ENCODE measurements at regions not wholly inside any gene's neighbourhood (a gene's known extent, or its start where the extent isn't known, plus 50 kb on each side); places are given as distances from the start of the nearest gene placed in this dataset.

- Histone ChIP-seq H3K4me2 (no peak overlapping the region), H3F3A (ENCODE audit: insufficient read depth, low read depth) (no peaks in the 10 kb centered on the region), H3K79me2 (ENCODE audit: low read depth) (no peaks in the 10 kb centered on the region), H3K9me2 (ENCODE audit: insufficient read depth) (no peaks in the 10 kb centered on the region), H2AFZ (no peak overlapping the region), H3K4me1 (replicated peaks; ENCODE audit: insufficient read depth) (no peaks in the 10 kb centered on the region), H3K36me3 (ENCODE audit: low read depth) (no peaks in the 10 kb centered on the region), H3K27ac (no peak overlapping the region), H4K20me1 (ENCODE audit: insufficient read depth) (no peaks in the 10 kb centered on the region), H3K27me3 (ENCODE audit: insufficient read depth, low read depth) (peaks cover 20% of the 10 kb centered on the region), H3K9me3 (ENCODE audit: insufficient read depth, low read depth) (no peaks in the 10 kb centered on the region), H3K4me3 (no peak overlapping the region)
- intact Hi-C loops (cut with micrococcal nuclease; ENCODE audit: unreplicated experiment) = no loop called here
- no TSS peak for BruUV-seq (replicated peaks)
- CTCF ChIA-PET = no interaction called here
- POLR2A ChIA-PET (ENCODE audit: unreplicated experiment) = no interaction called here
- no peak for DNase-seq
- no peak for TF ChIP-seq EZH2 (IDR thresholded peaks at IDR 0.05; ENCODE audit: low read depth)
- TF ChIP-seq CTCF (conservative IDR thresholded peaks at IDR 0.05) = no peak
These were observed 215.4 kb downstream of the CCNG2 start for GRCh38 chr4:77372375-77372774.

- H3F3A ChIP-seq (ENCODE audit: insufficient read depth, low read depth) = no peaks in the 10 kb centered on the region
- intact Hi-C loops (cut with micrococcal nuclease; ENCODE audit: unreplicated experiment) = no loop called here
- no peak for DNase-seq
- no peaks in the 10 kb centered on the region for H3K9me2 ChIP-seq (ENCODE audit: insufficient read depth)
- no peak overlapping the region for H3K4me3 ChIP-seq
- no TSS peak for BruUV-seq (replicated peaks)
- H3K27ac ChIP-seq = no peak overlapping the region
- CTCF ChIA-PET = interaction anchor here (0.5 kb wide), 1 partner anchor 412 kb away, joined by 3 read pairs; no protein-coding TSS in a partner anchor
- no peaks in the 10 kb centered on the region for H3K4me1 ChIP-seq (replicated peaks; ENCODE audit: insufficient read depth)
- H3K4me2 ChIP-seq = no peak overlapping the region
- peaks cover 6% of the 10 kb centered on the region; the same call in 1 of the 2 replicates for H3K27me3 ChIP-seq (ENCODE audit: insufficient read depth, low read depth)
- no peaks in the 10 kb centered on the region for H3K36me3 ChIP-seq (ENCODE audit: low read depth)
- no peaks in the 10 kb centered on the region for H4K20me1 ChIP-seq (ENCODE audit: insufficient read depth)
- H3K79me2 ChIP-seq (ENCODE audit: low read depth) = no peaks in the 10 kb centered on the region
- no peak overlapping the region for H2AFZ ChIP-seq
- POLR2A ChIA-PET (ENCODE audit: unreplicated experiment) = no interaction called here
- TF ChIP-seq CTCF (conservative IDR thresholded peaks at IDR 0.05) (no peak), EZH2 (IDR thresholded peaks at IDR 0.05; ENCODE audit: low read depth) (no peak)
- H3K9me3 ChIP-seq (ENCODE audit: insufficient read depth, low read depth) = no peaks in the 10 kb centered on the region
These were observed 219.0 kb downstream of the CCNG2 start for GRCh38 chr4:77375866-77376607.

GRCh38 chr4:77376788-77377460 is 219.9 kb downstream of the CCNG2 start:
- CTCF ChIA-PET = no interaction called here

More at GRCh38 chr4:77376788-77377460, 219.9 kb downstream of the CCNG2 start:
- Histone ChIP-seq H3K4me1 (replicated peaks; ENCODE audit: insufficient read depth) (no peaks in the 10 kb centered on the region), H3F3A (ENCODE audit: insufficient read depth, low read depth) (no peaks in the 10 kb centered on the region), H3K36me3 (ENCODE audit: low read depth) (no peaks in the 10 kb centered on the region), H3K27me3 (ENCODE audit: insufficient read depth, low read depth) (no peaks in the 10 kb centered on the region), H4K20me1 (ENCODE audit: insufficient read depth) (no peaks in the 10 kb centered on the region), H3K9me3 (ENCODE audit: insufficient read depth, low read depth) (no peaks in the 10 kb centered on the region), H3K4me3 (no peak overlapping the region), H3K27ac (no peak overlapping the region), H2AFZ (no peak overlapping the region), H3K79me2 (ENCODE audit: low read depth) (no peaks in the 10 kb centered on the region), H3K9me2 (ENCODE audit: insufficient read depth) (no peaks in the 10 kb centered on the region), H3K4me2 (no peak overlapping the region)
- POLR2A ChIA-PET (ENCODE audit: unreplicated experiment) = no interaction called here
- no peak for TF ChIP-seq CTCF (conservative IDR thresholded peaks at IDR 0.05)
- TF ChIP-seq EZH2 (IDR thresholded peaks at IDR 0.05; ENCODE audit: low read depth) = no peak
- intact Hi-C loops (cut with micrococcal nuclease; ENCODE audit: unreplicated experiment) = no loop called here
- BruUV-seq (replicated peaks) = no TSS peak
- DNase-seq = no peak

Data from PC-9 (cell line).